GM21367 (cell line): ENCODE measurements at regions not wholly inside any gene's neighbourhood (a gene's known extent, or its start where the extent isn't known, plus 50 kb on each side); places are given as distances from the start of the nearest gene placed in this dataset.
"Not testable (repeated sequence)": the region's sequence is repeated elsewhere in the genome, so short reads cannot be mapped to it uniquely, and the experiment has no call there.

Experiments
- ATAC-seq: cut with Tn5 transposase; IDR thresholded peaks from one replicate; pipeline ENCODE4 v1.9.1; 2021; ENCODE audit not compliant: unreplicated experiment

DNA sequence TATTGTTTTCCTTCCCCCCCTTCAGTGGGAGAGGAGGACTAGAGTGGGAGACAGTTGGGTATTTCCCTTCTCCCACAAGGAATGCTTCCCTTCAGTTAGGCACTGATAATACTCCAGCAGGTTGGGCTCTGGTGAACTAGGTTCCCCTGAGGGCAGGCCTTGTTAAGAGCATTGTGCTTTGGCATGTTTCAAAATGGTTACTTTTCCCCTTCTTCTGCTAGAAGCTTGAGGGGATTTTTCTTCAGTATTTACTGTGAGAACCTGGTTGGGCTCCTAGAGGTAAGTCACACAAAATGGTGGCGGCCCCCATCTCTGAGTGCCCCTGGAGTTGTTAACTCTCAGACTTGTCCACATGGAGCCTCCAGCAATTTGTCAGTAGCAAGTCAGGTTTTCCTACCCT is 156.2 kb downstream of the CYB561 start:
- no peak for ATAC-seq

DNA sequence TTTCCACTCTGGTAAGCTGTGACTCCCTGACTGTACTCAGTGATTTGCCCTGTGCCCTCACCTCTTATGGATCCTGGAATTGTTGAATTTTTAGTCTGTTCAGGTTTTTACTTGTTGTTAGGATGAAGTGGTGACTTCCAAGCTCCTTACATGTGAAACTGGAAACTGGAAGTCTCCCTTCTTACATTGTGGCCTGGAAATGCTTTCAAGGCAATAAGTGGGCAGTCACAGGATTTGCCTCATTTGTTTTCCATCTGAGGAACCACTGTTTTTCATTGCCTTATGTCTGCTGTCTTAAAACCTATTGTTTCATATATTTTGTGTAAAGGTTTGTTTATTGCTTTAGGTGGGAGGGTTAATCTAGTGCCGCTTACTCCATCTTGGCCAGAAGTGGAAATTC is 155.8 kb downstream of the CYB561 start:
- no peak for ATAC-seq

DNA sequence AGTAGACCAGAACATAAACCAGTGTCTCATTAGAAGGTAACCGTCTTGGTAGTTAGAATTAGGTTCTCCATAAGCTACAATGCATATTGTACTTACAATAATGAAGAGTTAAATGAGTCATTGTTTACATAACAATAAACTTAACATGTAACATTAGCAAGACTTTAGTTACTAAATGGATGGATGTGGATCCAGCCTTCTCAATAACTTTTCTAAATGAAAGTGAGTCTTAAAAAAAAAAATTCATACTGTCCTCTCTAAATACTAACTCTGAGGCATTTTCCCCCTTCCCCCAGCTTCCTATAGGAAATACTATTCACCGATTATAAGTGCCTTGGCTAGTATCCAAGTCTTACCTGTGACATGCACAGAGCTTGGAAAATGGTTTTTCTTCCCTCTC is 155.3 kb downstream of the CYB561 start:
- no peak for ATAC-seq

DNA sequence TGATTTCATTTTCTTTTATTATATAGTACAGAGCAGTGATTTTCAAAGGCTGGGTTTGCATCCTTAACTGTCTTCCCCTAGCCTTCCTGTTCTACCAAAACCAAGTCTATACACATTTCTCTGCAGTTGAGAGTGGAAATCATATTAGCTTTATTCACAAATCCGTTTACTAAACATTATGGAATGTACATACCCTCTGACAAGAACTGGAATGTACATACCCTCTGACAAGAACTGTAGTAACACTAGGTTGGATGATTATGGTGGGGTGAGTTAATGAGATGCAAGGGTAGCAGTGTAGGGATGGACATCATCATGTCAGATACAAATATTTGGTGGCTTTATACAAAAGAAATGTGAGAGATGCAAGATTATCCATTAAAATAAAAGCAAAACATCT is 154.8 kb downstream of the CYB561 start:
- no peak for ATAC-seq

DNA sequence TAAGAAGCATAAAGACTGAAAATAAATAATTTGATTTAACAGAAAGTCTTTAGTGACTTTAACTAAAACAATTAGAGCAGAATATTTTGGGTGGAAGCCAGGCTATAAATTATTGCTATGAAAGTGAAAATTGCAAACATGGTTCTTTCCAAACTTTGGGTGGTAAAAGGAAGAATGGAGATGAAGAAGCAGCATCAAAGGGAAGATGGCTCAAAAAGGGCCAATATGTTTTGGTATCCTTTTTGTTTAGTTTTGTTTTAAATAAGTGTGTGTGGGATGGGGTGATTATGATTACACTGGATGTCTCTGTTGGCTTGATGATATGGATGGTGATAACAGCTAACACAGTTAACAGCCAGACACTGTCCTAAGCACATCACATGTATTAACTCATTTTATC is 153.7 kb downstream of the CYB561 start:
- ATAC-seq = no peak

DNA sequence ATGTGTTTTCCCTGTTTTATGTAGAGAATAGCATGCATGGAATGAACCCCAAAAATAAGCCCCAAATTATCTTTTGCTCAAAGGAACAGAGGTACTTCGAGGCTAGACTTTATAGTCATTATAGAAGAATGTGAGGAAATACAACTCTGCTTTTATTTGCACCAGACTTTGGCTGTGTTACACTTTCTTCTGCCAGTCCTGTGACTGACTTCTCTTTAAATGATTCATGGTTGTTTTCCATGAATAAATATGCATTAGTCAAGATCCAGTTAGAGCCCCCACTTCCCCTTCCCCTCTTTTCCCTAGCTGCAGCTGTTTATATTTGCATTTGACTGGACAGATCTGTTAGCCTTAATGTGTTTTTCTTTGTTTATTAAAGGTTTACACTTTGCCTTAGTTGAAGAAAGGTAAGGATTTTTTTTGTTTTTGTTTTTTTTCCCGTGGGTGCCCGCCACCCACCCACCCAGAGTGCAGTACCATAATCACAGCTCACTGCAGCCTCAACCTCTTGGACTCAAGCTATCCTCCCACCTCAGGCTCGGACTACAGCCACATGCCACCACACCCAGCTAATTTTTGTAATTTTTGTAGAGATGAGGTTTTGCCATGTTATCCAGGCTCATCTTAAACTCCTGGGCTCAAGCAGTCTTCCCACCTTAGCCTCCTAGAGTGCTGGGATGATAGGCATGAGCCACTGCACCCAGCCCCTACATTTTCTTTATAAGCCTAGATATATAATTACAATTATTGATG is 152.6 kb downstream of the CYB561 start:
- ATAC-seq = no peak

DNA sequence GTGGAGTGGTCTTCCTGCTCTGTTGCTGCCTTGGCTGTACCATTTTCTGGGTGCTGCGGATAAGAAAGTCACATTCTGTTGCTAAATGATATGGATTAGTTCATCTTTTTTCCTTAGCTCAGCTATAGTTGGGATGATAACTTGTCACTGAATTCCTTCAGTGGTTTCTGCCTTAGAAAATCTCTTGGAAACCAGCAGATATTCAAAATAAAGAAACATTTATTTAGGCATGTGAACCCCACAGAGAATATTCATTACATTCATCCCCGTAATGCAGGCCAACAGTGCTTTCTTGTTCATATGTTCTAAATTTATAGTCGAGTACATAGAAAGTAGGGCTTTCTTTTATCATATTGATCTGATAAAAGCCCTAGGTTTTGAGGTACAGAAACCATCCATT is 151.3 kb downstream of the CYB561 start:
- ATAC-seq = no peak

DNA sequence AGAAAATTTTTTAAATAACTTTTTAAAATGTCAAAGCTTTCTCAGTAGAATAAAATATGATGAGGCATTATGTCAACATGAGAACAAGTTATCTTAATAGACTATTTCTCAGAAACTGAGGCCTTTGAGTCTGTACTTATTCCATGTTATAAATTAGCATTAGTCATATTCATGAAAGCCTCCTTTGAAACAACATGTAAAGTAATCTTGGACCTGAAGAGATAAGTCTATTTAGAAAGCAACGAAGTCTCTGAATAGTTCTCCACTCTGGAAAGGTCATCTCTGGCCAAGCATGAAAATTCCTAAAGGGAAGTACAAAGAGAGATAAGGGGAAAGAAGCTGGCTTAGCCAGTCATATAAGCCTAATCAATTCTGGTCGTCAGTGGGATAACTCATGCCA is 150.8 kb downstream of the CYB561 start:
- ATAC-seq = no peak

DNA sequence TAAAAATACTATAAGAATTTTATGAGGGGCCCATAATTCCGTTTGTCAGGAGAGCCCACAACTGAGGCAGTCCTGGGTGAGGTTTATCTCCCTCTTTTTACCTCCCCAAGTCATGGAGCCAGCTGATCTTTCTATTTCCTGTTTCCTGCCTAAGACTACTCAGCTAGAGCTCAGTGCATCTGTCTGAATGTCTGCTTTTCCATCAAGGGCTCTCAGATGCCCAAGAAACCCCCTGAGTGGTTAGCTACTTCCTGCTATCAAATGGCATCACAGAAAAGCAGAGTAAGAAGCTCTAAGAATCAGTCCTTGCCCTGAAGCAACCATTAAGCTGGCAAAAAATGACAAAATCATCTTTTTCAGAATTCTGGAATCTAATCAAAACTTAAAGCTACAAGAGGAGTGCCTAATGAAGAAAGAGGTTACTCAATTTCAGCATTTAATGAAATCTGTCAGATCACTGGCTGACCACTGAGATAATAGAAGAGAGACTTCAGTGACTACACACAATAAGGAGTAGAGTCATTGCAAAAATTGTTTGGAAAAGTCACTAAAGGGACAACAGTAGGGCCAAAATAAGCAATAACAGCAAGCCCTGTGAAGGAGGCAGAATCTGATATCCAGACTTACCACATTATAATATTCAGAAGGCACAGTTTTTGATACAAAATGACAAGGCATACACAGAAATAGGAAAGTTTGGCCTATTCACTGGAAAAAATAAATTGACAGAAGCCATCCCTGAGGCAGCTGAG is 150.1 kb downstream of the CYB561 start:
- no peak for ATAC-seq

DNA sequence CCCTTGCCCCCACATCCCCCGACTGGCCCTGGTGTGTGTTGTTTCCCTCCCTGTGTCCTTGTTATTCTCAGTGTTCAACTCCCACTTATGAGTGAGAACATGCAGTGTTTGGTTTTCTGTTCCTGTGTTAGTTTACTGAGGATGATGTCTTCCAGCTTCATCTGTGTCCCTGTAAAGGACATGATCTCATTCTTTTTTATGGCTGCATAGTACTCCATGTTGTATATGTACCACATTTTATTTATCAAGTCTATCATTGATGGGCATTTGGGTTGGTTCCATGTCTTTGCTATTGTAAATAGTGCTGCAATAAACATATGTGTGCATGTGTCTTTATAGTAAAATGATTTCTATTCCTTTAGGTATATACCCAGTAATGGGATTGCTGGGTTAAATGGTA is 147.2 kb downstream of the CYB561 start:
- ATAC-seq = not testable (repeated sequence)

DNA sequence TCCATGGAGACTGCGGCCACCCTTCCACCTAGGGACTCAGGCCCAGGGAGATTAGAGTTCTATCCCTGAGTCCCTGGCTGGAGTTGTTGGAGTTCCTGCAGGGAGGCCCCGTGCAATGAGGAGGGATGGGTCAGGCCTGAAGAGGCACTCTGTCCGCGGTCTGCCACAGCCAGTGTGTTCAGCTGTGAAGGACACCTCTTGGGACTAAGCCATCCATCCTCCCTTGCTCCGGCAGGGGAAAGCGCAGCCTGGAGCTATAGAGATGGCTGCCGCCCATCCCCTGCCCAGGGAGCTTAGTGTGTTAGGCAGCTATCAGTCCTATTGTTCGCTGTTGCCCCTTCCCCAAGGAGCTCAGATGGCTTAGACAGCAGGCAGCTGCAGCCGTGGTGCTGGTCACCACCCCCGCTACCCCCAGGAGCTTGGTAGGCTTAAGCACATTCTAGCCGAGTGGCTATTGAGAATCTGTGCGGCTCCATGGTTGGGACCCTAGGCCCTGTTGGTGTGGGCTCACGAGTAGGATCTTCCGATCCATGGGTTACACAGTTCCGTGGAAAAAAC is 141.3 kb downstream of the CYB561 start:
- ATAC-seq = no peak

DNA sequence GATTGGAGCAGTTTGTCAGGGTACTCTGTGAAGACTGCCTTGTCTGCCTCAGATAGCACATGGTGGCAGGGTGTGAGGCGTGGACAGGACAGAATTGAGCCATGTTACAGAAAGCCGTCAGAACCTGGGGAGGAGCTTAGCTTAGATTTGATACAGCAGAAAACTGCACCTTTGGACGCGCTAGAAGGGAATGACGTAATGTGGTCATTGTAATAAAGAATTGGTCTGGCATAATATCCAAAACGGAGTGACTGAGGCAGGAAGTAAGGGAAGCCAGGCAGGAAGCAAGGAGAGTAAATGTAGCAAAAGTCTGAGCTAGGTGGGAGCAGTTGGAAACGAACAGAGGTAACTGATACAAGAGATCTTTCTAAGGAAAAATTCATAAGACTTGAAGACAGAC is 140.2 kb downstream of the CYB561 start:
- ATAC-seq = no peak

DNA sequence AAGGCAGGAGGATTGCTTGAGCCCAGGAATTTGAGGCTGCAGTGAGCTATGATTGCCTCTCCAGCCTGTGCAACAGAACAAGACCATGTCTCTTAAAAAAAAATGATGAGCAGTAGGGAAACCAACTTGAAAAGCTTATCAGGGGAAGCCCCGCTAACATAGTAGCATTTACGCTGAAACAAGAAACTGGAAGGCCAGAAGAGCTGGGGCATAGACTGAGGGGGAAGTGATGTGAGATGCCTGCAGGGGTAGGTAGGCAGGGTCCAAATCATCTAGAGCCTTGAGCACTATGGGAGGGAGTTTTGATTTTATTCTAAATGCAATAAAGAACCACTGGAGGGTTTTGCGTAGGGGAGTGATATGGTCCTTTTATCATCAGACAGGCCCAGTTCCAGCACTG is 139.3 kb downstream of the CYB561 start:
- no peak for ATAC-seq

DNA sequence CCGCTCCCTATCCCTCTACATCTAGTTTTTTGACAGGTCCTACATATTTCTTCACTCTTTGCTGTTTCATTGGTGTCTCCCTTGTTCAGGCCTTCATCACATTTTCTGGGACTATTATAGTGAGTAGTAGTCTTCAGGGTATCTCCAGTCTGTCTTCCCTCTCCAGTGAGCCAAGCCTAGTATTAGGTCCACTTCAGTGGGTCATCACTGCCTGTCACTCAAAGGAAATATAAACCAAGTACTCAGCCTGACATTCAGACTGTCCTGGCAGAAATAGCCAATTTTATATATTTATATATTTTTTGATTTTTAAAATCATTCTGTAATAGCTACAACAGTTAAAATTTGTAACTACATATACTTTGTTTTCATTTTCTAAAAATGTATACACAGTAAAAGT is 137.8 kb downstream of the CYB561 start:
- ATAC-seq = no peak

DNA sequence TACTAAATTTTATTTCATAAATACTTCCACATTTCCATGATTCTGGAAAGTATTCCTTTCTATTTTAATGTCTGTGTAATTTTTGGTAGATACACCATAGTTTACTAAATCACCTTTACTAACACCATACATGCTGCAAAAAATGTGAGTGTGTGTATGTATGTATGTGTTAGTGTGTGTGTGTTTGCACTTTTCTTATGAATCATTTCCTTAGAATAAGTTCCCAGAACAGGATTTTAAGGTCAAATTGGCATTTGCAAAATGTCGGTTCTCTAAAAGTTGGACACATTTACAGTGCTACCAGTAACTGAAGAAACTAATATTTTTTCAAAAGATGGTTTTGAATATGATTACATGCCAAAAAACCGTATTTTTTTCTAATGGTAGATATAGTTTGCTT is 137.1 kb downstream of the CYB561 start:
- no peak for ATAC-seq

DNA sequence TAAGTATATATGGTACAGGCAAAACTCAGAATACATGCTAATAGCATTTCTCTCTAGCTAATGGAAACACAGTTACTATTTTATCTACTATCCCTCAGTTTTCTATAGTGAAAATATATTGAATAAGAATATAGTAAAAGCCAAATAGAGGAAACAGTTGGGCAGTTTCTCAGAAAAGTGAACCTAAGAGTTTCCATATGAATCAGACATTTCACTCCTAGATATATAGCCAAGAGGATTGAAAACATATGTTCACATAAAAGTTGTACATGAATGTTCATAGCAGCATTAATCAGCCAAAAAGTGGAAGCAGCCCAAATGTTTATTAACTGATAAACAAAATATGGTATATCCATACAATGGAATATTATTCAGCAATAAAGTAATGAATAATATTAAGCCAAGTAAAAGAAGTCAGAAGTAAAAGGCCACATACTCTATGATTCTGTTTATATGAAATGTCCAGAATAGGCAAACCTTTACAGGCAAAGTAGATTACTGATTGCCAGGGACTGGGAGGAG is 134.6 kb downstream of the CYB561 start:
- no peak for ATAC-seq

DNA sequence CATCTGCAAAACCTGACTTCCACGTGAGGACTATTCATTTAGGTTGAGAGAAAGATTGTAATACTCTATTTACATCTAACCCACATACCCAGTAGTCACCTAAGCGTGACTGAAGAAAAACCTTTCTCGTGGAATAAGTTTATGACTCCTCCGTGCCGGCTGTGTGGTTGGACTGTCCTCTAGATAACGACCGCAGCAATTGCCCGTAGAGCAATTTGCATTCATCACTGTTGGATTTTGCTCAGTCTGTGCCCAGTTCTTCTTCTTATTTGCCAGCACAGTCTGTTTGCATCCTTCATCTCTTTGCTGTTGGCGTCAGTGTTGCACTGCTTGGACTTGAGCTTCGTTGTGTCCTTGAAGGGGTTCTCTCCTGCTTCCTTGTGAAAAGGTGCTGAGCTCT is 131.3 kb downstream of the CYB561 start:
- ATAC-seq = no peak

DNA sequence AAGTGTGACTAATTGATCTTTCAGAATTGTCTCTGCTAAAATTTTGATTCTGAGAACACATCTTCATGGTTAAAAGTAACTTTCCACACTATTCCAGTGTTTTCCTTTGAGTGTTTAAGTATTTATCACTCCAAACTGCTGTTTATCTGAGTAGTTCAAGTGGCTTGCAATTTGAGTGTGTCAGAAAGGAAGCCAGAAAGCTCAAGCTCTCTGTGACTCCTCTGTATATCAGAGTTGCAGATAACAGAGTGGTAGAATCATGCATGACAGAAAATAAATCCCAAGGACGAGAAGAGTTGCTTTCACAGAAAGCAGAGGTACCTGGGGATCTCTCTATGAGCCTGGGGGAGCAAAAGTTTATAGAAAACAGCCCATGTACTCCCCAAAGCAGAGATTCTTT is 130.0 kb downstream of the CYB561 start:
- ATAC-seq = no peak

DNA sequence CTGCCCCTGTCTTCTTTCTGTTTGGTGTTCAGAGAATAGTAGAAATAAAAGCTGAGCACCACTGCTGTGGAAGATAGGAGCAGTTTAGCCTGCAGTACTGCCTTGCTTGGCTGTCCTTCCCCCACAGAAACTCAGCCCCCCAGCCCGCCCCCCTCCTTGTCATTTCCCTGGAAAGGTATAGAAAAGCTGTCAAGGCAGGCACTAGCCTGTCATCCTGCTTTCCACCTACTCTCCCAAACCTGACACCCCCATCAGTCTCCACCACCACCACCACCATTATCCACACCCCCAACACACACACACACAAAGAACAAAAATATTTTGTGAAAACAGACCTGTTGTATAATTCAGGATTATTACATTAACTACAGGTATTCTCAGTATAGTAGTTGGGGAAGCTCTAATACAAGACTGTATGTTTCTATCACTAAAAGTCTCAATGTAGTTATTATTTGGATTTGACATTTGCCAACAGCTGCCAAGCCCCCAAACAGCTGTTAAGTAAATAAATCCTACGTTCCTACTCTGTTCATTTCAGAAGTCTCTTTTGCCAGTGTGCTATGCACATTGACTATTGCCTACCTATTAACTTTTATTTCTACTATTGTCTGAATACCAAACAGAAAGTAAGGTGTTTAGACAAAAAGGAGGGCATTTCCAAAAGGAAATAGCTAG is 128.8 kb downstream of the CYB561 start:
- no peak for ATAC-seq

DNA sequence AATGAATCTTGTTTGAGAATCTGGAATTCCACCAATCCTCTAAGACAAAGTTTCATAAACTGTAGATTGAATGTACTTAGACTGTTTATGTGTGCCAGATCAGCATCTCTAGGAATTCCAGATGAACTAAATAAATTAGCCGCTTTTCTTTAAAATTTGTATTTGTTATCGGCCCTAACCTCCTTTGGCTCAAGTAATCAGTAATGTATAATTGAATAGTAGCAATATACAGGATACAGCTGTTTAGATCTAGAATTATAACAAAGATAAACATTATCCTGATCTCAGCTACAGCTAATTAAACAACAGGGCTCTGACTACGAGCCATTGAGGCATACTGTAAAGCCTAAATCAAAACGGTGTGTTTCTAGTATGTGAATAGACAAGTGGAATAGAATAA is 120.3 kb downstream of the CYB561 start:
- ATAC-seq = no peak

DNA sequence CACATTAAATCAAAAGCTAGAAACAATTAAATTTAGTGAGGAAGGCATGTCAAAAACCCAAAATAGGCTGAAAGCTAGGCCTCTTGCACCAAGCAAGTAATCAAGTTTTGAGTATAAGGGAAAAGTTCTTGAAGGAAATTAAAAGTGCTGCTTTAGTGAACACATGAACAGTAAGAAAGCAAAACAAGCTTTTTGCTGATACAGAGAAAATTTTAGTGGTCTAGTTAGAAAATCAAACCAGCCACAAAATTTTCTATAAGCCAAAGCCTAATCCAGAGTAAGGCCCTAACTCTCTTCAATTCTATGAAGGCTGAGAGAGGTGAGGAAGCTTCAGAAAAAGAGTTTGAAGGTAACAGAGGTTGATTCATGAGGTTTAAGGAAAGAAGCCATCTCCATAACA is 116.2 kb downstream of the CYB561 start:
- no peak for ATAC-seq
